Peyer's patch (tissue), 4 donors: ENCODE measurements at regions not wholly inside any gene's neighbourhood (a gene's known extent, or its start where the extent isn't known, plus 50 kb on each side); places are given as distances from the start of the nearest gene placed in this dataset.

Experiments
- DNase-seq, 3 donors: peaks; one replicate each; pipeline ENCODE4 v3.0.0-alpha.2; 2017 to 2019
- H3K27ac ChIP-seq, 4 donors: fragments of 200-600 bp; sonication (generic); one replicate each; pipeline ENCODE4 v1.5.1; 2016 to 2019
- H3K27me3 ChIP-seq, 2 donors: fragments of 200-600 bp; sonication (generic); one replicate each; pipeline ENCODE4 v1.5.1; 2019
- H3K36me3 ChIP-seq, 3 donors: fragments of 200-600 bp; sonication (generic); one replicate each; pipeline ENCODE4 v1.5.1; 2016 to 2019
- H3K4me1 ChIP-seq, 4 donors: fragments of 200-600 bp; sonication (generic); one replicate each; pipeline ENCODE4 v1.5.1; 2016 to 2019
- H3K4me3 ChIP-seq, 4 donors: fragments of 200-600 bp; sonication (generic); 1 replicate in 3 of 4; 2 replicates in 1 of 4; pipeline ENCODE4 v1.5.1; 2016 to 2019; ENCODE audit warnings: mild to moderate bottlenecking in 1 of 4
- H3K9me3 ChIP-seq, 4 donors: fragments of 200-600 bp; sonication (generic); one replicate each; pipeline ENCODE4 v1.5.1; 2016 to 2019; ENCODE audit warnings: mild to moderate bottlenecking in 1 of 4
- CTCF ChIP-seq, 6 experiments: fragments of 450-650 bp in 4 of 6; fragments of 200-600 bp in 2 of 6; sonication (generic) in 1 of 6; IDR thresholded peaks; one replicate each; pipeline ENCODE4 v1.5.1; 2017 to 2019; ENCODE audit warnings: antibody characterized with exemption in 6 of 6, mild to moderate bottlenecking in 3 of 6, moderate library complexity in 1 of 6
- POLR2A ChIP-seq, 2 donors: fragments of 450-650 bp; IDR thresholded peaks; one replicate each; pipeline ENCODE4 v1.5.1; 2017; ENCODE audit warnings: antibody characterized with exemption in 2 of 2, mild to moderate bottlenecking in 2 of 2, moderate library complexity in 2 of 2

GRCh38 chr14:82501554-82501953 lies 967.9 kb upstream of the SEL1L start:
- no peak for TF ChIP-seq POLR2A (IDR thresholded peaks at IDR 0.05)
- TF ChIP-seq CTCF (IDR thresholded peaks at IDR 0.05), result no peak
- Histone ChIP-seq H3K36me3 (no peaks in the 10 kb centered on the region), H3K4me1 (no peaks in the 10 kb centered on the region), H3K27ac (no peak overlapping the region), H3K4me3 (no peak overlapping the region), H3K27me3 (no peaks in the 10 kb centered on the region), H3K9me3 (no peaks in the 10 kb centered on the region)
- no peak for DNase-seq

GRCh38 chr14:82502043-82502442 lies 968.4 kb upstream of the SEL1L start:
- Histone ChIP-seq H3K4me1 (no peaks in the 10 kb centered on the region), H3K36me3 (no peaks in the 10 kb centered on the region), H3K27ac (no peak overlapping the region), H3K4me3 (no peak overlapping the region), H3K9me3 (no peaks in the 10 kb centered on the region), H3K27me3 (no peaks in the 10 kb centered on the region)
- no peak for DNase-seq
- no peak for TF ChIP-seq CTCF (IDR thresholded peaks at IDR 0.05)
- TF ChIP-seq POLR2A (IDR thresholded peaks at IDR 0.05), result no peak

- Histone ChIP-seq H3K27me3 (no peaks in the 10 kb centered on the region), H3K36me3 (no peaks in the 10 kb centered on the region), H3K4me1 (no peaks in the 10 kb centered on the region), H3K4me3 (no peak overlapping the region), H3K27ac (no peak overlapping the region), H3K9me3 (no peaks in the 10 kb centered on the region)
- DNase-seq, result no peak
- TF ChIP-seq POLR2A (IDR thresholded peaks at IDR 0.05), result no peak
- no peak for TF ChIP-seq CTCF (IDR thresholded peaks at IDR 0.05)
Measured at GRCh38 chr14:82504894-82505293, 971.2 kb upstream of the SEL1L start.

GRCh38 chr14:82510007-82510406 lies 976.4 kb upstream of the SEL1L start:
- DNase-seq, result no peak
- H3K36me3 ChIP-seq, result no peaks in the 10 kb centered on the region
- TF ChIP-seq POLR2A (IDR thresholded peaks at IDR 0.05) (no peak), CTCF (IDR thresholded peaks at IDR 0.05) (no peak)
- H3K4me3 ChIP-seq, result no peak overlapping the region
- H3K4me1 ChIP-seq, result no peaks in the 10 kb centered on the region
- H3K27me3 ChIP-seq, result no peaks in the 10 kb centered on the region
- no peak overlapping the region for H3K27ac ChIP-seq
- no peaks in the 10 kb centered on the region for H3K9me3 ChIP-seq

GRCh38 chr14:82511399-82511798 lies 977.7 kb upstream of the SEL1L start:
- TF ChIP-seq POLR2A (IDR thresholded peaks at IDR 0.05), result no peak
- TF ChIP-seq CTCF (IDR thresholded peaks at IDR 0.05), result no peak

GRCh38 chr14:82520765-82521164 lies 987.1 kb upstream of the SEL1L start:
- Histone ChIP-seq H3K4me3 (no peak overlapping the region), H3K9me3 (no peaks in the 10 kb centered on the region), H3K4me1 (no peaks in the 10 kb centered on the region), H3K36me3 (no peaks in the 10 kb centered on the region), H3K27ac (no peak overlapping the region), H3K27me3 (no peaks in the 10 kb centered on the region)
- DNase-seq, result no peak
- TF ChIP-seq POLR2A (IDR thresholded peaks at IDR 0.05) (no peak), CTCF (IDR thresholded peaks at IDR 0.05) (no peak)

More at GRCh38 chr14:82511399-82511798, 977.7 kb upstream of the SEL1L start:
- no peaks in the 10 kb centered on the region for H3K4me1 ChIP-seq
- no peak overlapping the region for H3K27ac ChIP-seq
- H3K4me3 ChIP-seq, result no peak overlapping the region
- DNase-seq, result no peak
- no peaks in the 10 kb centered on the region for H3K36me3 ChIP-seq
- no peaks in the 10 kb centered on the region for H3K27me3 ChIP-seq
- no peaks in the 10 kb centered on the region for H3K9me3 ChIP-seq
